ENCODE measurements at regions not wholly inside any gene's neighbourhood (a gene's known extent, or its start where the extent isn't known, plus 50 kb on each side); places are given as distances from the start of the nearest gene placed in this dataset.
"Not testable (repeated sequence)": the region's sequence is repeated elsewhere in the genome, so short reads cannot be mapped to it uniquely, and the experiment has no call there.

DNA sequence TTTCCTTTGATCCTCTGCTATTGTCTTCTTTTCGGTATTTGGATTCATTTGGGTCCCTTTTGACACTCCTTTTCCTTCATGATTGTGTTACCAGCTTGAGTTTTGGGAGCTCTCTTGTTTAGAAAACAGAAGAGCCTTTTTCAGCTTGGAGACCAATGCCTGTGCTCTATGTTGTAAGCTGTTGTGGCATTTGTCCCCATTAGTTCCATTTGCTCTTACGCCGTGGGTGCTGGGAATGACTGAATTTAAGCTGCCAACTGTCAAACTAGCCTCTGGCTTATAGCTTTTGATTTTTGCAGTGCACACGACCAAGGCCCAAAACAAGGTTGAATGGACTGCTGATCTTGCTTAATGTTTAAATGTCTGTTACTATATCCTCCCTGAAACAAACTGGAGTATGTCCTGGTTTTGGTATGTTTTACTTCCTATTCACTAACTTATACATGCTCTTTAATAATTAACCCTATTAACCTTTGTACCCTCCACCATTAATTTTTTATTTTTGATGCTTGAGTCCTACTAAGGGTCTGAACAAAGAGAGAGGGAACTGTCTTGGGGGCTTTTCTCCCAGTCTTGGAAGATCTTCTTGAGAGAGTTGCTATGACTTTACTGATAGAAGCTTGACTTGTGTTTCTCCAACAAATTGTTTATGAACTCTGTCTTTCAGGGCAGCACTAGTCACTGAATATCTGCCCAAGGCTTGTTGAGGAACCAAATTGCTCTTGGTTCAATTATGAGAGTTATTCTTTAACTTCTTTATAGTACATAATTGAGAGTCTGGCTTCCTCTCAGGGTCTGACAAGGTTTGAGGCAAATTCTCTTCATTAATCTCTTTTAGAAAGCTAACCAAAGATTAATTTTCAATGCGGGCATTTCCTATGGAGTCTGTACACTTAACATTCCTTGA lies 100.3 kb upstream of the SIRPG start:
- no peak for DNase-seq

DNA sequence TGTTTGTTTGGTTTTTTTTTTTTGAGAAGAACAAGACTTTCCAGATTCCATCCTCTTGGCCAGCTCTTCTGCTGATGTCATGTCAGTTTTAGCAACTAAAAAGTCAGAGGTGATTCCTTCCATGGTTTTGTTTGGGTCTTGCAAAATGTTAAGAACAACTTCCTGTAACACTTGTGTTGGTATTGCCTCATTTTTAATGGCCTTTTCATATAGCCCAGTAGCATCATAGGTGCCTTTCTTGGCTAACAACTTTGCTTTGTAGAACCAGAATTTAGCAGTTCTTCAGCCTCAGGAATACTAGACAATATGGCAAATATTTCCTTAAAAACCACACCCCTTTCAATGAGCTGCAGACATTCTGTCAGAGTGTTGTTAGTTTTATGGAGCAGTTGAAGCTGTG lies 99.5 kb upstream of the SIRPG start:
- DNase-seq: no peak

DNA sequence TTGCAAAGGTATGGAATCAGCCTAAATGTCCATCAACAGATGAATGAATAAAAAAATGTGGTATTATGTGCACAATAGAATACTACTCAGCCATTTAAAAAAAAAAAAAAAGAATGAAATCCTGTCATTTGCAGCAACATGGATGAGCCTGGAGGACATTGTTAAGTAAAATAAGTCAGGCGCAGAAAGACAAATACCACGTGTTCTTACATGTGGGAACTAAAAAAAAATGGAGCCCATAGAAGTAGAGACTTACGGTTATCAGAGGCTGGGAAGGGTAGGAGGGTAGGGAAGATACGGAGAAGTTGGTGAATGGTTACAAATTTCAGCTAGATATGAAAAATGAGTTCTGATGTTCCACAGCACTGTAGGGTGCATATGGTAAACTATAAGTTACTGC lies 97.2 kb upstream of the SIRPG start:
- no peak for DNase-seq

DNA sequence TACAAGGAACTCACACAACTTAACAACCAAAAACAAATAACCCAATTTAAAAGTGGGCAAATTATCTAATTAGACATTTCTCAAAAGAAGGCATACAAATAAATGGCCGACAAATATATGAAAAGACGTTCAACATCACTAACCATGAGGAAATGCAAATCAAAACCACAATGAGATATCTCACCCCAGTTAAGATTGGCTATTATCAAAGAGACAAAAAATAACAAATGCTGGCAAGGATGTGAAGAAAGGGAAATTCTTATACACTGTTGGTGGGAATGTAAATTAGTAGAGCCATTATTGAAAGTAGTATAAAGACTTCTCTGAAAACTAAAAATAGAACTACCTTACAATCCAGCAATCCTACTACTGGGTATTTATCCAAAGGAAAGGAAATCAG lies 96.7 kb upstream of the SIRPG start:
- DNase-seq: no peak

DNA sequence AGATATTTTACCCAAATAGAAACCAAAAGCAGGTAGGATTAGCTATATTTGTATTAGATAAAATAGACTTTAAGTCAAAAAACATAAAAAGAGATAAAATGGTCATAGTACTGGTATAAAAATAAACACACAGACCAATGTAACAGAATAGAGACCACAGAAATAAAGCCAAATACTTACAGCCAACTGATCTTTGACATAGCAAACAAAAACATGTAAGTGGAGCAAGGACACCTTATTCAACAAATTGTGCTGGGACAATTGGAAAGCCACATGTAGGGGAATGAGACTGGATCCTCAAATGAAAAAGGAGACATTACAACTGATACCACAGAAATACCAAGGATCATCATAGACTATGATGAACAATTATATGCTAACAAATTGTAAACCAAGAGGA lies 94.5 kb upstream of the SIRPG start:
- no peak for DNase-seq

DNA sequence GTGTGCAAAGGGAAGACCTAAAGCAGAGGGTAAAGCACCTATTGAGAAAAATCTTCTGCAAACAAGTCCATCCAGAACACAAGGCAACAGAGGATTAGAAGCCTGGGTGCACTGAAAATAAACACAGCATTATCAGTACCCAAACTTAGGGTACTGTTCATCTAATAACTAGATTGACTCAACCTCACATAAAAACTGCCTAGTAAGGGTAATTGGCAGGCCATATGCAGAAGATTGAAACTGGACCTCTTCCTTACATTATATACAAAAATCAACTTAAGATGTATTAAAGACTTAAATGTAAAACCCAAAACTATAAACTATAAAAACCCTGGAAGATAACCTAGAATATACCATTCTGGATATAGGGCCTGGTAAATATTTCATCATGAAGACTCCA lies 91.2 kb upstream of the SIRPG start:
- no peak for DNase-seq

DNA sequence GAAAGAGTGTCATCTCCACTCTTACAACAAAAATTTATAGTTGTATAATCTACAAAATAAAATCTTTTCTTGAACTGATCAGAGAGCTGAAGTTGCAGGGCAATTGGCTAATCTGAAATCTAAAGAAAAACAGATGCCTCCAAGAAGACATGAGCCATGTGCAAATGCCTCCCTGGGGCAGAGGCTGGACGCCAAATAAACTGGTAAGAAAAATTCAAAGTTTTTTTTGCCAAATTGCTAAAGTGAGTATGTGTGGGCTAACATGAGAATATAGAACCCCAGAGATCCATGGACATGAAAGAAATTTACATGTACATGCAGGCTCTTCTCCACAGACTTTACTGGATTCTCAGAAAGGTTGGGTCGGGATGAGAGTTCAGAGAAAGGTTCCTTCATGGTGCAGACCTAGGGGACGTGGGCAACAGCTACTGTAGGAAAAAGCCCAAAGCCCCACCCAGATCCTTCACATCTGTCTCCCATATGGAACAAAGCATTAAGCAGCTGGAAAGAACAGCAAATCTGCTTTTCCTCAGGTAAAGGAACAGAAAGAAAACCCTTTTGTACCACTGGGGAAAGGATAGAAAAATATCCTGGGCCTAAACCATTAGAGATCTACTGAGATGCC lies 90.5 kb upstream of the SIRPG start:
- no peak for DNase-seq

DNA sequence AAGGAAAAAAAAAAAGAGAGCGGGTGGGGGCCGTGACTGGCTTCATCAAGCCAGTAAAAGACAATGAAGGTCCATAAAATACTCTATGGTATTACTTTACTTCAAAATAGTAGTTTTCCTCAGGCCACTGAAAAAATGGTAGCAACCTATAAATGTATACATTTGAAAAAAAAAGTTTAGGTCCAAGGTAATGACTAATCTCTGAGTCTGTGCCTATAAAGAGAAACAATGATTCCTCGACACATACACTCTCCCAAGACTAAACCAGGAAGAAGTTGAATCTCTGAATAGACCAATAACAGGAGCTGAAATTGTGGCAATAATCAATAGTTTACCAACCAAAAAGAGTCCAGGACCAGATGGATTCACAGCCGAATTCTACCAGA lies 84.5 kb upstream of the SIRPG start:
- not testable (repeated sequence) for DNase-seq

DNA sequence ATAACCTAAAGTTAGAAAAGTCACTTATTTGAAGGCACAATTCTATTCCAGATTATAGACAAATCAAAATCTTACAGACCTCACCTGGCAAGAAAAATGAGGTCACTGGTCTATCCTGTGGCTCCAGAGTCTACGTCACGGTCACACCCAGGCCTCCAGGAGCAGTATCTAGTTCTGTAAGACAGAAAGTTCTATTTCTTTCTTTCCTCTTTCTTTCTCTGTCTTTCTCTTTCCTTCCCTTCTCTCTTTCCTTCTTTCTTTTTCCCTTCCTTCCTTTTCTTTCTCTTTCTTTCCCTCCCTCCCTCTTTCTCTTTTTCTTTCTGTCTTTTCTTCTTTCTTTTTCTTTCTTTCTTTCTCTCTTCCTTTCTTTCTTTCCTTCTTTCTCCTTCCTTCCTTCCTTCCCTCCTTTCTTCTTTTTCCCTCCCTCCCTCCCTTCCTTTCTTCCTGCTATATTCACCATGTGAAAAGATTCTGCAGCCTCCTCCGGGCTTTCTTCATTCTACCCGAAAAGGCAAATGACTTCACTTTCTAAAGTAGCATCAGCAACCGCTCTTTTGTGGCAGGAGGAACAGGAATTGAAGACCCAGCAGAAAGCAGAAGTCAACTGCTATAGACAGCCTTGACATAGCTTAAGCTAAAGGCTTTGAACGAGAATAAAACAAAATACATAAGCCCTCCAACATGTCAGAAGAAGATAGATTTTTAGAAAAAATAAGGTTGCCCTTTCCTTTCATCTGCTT lies 83.9 kb upstream of the SIRPG start:
- DNase-seq: no peak

DNA sequence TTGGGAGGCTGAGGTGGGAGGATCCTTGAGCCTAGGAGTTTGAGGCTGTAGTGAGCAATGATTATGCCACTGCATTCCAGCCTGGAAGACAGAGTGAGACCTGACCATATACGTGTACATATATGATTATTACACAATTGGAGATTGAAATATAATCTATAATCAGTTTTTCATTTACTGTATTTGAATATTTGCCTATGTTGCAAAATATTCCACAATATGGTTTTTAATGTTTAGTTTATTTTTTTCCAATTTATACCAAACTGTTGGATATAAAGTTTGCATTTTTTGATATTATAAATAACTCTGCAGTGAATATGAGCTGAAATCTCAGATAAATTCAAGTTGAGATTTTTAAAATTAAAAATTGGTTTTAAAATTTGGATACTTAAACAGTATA lies 79.6 kb upstream of the SIRPG start:
- no peak for DNase-seq

DNA sequence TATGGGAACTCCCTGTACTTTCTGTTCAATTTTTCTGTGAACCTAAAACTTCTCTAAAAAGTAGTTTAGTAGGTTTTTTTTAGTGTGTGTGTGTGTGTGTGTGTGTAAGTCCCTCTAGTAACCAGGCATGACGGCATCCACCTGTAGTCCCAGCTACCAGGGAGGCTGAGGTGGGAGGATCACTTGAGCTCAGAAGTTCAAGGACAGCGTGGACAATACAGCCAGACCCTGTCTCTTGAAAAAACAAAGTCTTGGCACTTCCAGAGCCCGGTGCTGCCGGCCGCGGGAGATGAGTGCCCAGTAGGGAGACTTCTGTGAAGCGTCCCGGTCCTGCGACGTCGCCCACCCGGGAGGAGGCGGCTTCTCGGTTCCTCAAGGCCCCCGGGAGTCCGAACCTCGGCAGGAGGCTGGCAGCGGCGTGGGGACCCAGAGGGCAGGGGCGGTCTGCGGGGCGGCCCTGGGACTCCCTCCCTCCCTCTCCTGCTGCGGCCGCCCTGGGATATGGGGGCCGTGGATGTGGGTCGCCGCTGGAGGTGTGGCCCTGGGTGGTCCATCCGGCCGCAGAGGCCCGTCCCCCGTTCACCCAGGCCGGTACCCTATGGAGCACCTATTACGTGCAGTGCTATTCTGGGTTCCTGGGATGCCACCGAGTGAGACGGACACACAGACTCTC lies 78.0 kb upstream of the SIRPG start:
- no peak for DNase-seq

DNA sequence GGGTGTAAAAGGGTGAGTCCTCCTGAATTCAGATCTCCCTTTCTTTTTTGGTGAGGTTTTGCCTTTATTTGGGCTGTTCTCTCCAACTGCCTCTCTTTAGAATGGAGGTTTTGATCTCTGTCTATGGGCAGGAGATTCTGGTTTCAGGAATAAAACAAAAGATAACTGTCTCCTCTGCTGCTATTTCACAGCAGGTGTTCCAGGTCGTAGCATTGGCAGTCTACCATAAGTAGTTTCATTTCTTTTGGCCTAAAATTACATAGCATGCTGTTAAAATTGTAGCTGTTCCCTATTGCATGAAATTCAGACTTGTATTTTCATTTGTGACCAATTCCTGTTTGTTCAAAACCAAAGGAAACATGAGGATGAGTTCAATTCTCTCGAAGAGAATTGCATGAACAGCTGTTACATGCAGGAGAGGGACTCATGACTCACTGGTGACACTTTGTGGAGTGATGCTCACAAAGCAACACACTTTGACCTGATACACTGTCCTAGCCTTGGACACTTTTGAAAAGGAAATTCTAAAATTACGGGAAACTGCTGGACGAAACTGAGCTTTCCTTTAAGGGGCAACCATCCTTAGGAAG lies 76.8 kb upstream of the SIRPG start:
- peak in 8 of 56 donors; percentile 2 to 14 (median 8) for DNase-seq

DNA sequence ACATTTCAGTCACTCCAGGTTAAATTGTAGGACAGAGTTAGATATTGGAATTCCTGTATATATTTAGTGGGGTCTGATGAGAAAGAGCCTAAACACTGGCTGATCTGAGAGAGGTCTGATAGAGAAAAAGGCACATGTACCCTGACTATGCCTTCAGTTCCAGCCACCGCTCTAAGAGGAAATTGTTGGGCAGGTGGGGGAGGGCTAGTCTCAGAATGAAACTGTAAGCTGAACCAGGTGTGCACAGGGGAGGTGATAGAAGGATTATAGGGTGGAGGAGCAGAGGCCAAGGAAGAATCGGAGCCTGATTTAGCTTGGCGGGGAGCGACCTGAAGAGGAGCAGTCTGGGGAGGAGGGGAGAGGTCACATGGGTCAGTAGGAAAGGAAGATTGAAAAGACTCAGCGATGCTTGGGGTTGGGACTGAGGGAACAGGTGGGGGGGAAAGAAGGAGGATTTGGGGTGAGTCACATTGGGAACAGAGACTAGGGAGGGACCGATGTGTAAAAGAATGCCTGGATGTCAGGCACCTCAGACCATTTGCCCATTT lies 74.3 kb upstream of the SIRPG start:
- not testable (repeated sequence) for DNase-seq

DNA sequence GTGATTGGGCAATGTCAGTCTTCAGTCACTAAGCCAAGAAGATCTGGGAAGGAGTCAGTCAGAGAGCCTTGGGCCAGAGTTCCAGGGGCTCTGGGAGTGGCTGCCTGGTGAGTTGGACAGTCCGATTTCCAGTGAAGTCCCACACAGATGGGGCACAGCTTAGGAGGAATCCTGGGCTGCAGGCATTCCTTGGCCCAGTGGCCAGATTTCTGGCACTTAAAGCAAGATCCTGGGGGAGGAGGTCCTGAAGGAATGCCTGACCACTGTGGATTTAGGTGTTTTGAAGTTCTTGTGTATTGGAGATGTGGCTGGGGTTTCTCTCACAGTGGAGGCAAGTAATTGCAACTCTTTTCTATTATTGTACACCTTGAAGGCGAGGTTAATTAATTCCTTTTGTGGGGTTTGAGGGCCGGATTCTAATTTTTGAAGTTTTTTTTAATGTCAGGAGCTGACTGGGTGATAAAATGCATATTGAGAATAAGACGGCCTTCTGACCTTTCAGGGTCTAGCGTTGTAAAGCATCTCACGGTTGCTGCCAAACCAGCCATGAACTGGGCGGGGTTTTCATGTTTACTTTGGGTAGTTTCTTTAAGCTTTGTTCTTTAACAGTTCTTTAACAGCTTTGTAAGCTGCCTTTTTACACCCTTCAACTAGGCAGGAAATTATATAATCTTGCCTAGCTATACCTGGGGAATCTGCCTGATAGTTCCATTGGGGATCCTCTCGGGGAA lies 73.6 kb upstream of the SIRPG start:
- DNase-seq: not testable (repeated sequence)

DNA sequence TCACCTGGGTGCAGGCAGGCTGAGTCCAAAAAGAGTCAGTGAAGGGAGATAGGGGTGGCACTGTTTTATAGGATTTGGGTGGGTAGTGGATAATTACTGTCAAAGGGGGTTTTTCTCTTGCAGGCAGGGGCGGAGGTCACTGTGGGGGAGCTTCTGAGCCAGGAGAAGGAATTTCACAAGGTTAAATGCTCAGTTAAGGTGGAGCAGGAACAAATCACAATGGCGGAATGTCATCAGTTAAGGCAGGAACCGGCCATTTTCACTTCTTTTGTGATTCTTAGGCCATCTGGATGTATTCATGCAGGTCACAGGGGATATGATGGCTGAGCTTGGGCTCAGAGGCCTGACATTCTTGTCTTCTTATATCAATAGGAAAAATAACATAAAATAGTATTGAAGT lies 69.7 kb upstream of the SIRPG start:
- not testable (repeated sequence) for DNase-seq

DNA sequence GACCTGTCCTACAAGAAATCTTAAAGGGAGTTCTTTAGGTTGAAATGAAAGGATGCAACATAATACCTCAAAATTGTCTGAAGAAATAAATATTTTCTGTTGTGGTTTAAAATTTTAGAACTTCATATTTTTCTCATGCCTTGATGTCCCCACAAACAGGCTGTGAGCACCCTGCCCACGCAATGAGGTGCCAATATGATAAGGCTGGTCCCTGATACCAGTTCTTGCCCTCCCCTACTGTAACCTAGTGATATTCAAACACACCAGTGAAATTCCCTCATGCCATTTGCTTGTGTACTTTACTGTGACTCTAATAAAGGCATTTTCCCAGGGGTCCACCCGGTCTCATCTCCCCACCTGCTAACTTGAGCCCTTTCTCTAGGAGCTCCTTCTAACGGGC lies 67.3 kb upstream of the SIRPG start:
- no peak for DNase-seq

DNA sequence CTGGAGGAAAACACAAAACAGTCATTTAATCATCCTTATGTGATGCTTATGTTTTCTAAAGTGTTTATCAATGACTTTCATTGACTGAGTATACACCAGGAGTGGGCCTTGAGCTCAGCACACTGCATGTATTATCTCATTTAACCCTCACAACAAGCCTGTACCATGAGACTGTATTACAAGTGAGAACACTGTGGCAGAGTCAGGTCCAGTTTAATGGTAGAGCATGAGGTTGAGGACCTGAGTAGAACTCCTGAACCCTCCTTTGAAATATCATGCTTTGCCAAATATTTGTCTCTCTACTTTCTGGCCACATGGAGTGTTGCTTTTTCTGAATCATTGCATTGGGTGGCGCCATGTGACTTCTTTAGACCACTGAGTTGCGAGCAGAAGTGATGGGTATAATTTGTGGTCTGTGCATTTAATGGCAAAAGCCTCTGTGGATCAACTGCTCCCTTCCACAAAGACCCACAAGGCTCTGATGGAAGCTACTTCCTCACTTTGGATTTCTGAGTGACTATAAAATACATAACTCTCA lies 65.0 kb upstream of the SIRPG start:
- DNase-seq: no peak

DNA sequence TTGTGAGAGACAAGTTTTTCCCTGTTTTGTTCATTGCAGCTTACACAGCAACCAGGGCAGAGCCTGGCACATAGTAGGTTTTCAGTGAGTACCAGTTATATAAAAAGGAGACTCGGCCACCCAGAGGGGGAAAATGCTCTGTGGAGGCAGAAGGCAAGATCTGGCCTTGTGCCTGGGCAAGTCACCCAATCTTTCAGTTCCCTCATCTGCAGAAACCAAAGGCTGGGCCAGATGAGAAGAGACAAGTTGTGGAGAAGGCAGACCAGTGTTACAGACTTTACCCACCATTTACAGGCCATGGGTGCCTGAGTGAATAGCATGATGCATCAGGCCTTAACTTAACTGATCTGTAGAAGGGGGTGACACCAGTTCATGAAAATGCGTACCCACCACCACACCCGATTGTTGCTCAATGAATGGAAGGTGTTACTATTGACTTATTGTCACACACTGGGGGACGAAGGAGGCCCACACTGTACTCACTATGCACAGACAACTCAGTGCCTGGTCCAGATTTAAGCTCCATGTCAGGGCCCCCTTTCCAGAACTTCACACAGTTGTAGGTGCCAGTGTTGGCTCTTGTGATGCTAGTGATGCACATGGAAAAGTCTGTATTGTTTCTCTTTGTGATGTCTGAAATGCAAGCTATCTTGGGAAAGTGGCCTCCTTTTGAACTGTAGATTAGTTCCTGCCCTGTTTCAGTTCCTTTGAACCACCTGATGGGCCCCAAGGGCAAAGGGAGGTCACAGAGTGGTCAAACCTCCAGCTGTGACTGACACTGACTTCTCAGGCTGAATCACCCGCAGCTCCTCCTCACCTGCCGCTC lies 64.3 kb upstream of the SIRPG start:
- DNase-seq: no peak

DNA sequence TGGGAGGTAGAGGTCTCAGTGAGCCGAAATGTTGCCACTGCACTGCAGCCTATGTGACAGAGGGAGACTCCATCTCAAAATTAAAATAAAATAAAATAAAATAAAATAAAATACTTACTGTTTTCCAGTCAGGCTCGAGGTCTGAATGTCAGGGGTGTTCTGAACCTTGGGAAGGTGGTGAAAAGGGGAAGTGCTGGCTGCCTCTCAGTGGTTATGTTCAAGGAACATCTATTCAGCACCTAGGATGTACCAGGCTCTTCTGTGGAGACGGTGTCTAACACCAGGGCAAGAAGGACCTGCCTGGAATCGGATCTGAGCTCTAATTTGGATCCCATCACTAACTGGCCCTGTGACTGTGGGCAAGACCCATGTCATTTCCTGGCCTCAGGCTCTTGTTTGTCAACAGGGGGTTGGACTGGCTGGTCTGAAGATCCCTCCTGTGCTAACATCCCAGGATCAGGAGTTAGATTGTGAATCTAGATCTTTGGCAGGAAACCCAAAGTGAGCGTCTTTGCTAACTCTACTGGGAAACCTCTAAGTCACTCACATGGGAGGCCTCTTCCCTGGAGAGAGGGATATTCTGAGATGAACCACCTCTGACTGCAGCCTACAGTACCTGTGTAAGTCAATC lies 63.4 kb upstream of the SIRPG start:
- no peak for DNase-seq
